ENCODE measurements at regions not wholly inside any gene's neighbourhood (a gene's known extent, or its start where the extent isn't known, plus 50 kb on each side); places are given as distances from the start of the nearest gene placed in this dataset.

DNA sequence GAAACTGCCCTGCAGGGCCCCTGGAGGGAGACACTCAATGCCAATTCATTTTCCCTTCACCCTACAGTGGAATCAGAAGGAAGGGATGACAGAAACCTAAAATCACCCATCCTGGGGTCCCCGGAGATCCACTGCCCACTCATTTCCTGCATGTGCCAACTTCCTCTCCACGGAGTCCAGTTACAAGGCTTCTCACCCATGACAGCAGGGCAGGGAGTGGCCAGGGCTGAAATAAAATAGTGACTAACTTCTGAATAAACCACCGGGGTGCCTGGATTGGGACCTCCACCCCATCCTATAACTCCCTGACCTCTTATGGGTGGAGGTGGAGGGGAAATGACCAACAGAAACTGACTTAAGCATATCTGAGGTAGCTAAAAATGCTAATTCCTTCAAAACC, 362.3 kb downstream of the MAFB start:
- peak; percentile 26 for DNase-seq (ENCODE audit: insufficient read length, low spot score, missing footprints)
- H4K20me1 ChIP-seq (ENCODE audit: insufficient read depth, low read length) = no peaks in the 10 kb centered on the region
- no peaks in the 10 kb centered on the region for H3K27me3 ChIP-seq (ENCODE audit: insufficient read depth, low read length)
- H3K27ac ChIP-seq (ENCODE audit: low read depth, low read length) = no peak overlapping the region
- no peak overlapping the region for H2AFZ ChIP-seq (ENCODE audit: low read length)
- no peaks in the 10 kb centered on the region for H3K79me2 ChIP-seq (ENCODE audit: insufficient read depth, low read length)
- no peaks in the 10 kb centered on the region for H3K9me3 ChIP-seq (ENCODE audit: low read depth, low read length)
- no peaks in the 10 kb centered on the region for H3K36me3 ChIP-seq (ENCODE audit: insufficient read depth, low read length)
- TF ChIP-seq, protein P1, sequence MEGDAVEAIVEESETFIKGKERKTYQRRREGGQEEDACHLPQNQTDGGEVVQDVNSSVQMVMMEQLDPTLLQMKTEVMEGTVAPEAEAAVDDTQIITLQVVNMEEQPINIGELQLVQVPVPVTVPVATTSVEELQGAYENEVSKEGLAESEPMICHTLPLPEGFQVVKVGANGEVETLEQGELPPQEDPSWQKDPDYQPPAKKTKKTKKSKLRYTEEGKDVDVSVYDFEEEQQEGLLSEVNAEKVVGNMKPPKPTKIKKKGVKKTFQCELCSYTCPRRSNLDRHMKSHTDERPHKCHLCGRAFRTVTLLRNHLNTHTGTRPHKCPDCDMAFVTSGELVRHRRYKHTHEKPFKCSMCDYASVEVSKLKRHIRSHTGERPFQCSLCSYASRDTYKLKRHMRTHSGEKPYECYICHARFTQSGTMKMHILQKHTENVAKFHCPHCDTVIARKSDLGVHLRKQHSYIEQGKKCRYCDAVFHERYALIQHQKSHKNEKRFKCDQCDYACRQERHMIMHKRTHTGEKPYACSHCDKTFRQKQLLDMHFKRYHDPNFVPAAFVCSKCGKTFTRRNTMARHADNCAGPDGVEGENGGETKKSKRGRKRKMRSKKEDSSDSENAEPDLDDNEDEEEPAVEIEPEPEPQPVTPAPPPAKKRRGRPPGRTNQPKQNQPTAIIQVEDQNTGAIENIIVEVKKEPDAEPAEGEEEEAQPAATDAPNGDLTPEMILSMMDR (IDR thresholded peaks at IDR 0.05; ENCODE audit: extremely low read depth, low read depth, low read length) = no peak
- H3K4me2 ChIP-seq (ENCODE audit: insufficient read depth, low read length) = no peak overlapping the region
- no peak overlapping the region for H3K4me3 ChIP-seq (ENCODE audit: insufficient read depth, low read length)
- no peaks in the 10 kb centered on the region for H3K4me1 ChIP-seq (ENCODE audit: insufficient read depth, low read length)

DNA sequence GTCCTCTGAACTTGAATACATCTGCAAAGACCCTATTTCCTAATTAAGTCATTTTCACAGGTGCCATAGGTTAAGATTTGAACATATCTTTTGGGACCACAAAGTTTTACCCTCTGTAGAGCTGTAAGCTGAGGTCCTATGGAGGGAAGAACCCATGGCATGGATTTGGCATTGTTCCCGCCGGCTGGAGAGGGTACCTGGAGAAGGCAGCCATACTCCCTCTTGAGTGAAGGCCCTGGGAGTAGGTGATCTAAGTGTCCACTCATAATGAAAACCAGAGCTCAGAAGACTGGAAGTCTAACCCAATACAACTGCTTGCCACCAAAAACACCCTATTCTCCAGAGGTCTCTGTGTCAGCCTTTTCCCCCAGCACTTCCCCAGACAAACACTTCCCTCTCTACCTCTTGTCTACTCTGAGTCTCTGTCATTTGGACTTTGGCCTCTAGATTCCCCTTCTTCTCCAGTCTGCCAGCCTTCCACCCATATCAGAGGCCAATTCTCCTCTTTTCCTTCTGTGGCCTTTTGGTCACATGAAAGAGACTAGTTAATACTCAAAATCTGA, 363.9 kb downstream of the MAFB start:
- TF ChIP-seq, protein P1 (IDR thresholded peaks at IDR 0.05; ENCODE audit: extremely low read depth, low read depth, low read length) = no peak
- Histone ChIP-seq H3K4me2 (ENCODE audit: insufficient read depth, low read length) (no peak overlapping the region), H3K27me3 (ENCODE audit: insufficient read depth, low read length) (no peaks in the 10 kb centered on the region), H2AFZ (ENCODE audit: low read length) (no peak overlapping the region), H3K9me3 (ENCODE audit: low read depth, low read length) (no peaks in the 10 kb centered on the region), H3K27ac (ENCODE audit: low read depth, low read length) (no peak overlapping the region), H3K4me1 (ENCODE audit: insufficient read depth, low read length) (no peaks in the 10 kb centered on the region), H4K20me1 (ENCODE audit: insufficient read depth, low read length) (no peaks in the 10 kb centered on the region), H3K79me2 (ENCODE audit: insufficient read depth, low read length) (no peaks in the 10 kb centered on the region), H3K4me3 (ENCODE audit: insufficient read depth, low read length) (no peak overlapping the region), H3K36me3 (ENCODE audit: insufficient read depth, low read length) (no peaks in the 10 kb centered on the region)
- no peak for DNase-seq (ENCODE audit: insufficient read length, low spot score, missing footprints)

DNA sequence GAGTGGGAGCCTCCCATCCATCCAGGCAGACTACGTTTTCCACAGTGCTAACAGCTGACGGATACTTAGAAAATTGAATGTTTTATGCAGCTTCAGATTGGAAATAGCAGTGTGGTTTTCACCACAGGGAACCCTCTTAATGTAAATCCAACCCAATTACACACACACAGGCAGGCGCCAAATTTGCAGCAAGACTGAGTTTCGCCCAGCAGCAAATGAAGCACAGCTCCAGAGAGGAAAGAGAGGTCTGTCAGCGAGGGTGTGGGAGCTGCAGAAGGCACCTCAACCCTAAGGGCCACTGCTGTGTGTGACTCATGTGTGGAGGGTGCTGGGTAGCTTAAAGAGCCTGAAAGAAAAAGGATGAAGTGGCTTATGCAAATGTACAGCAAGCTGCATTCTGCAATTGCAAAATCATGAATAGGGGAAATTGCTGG, 365.7 kb downstream of the MAFB start:
- no peaks in the 10 kb centered on the region for H3K36me3 ChIP-seq (ENCODE audit: insufficient read depth, low read length)
- no peak overlapping the region for H2AFZ ChIP-seq (ENCODE audit: low read length)
- TF ChIP-seq, protein P1 (IDR thresholded peaks at IDR 0.05; ENCODE audit: extremely low read depth, low read depth, low read length) = no peak
- no peaks in the 10 kb centered on the region for H3K4me1 ChIP-seq (ENCODE audit: insufficient read depth, low read length)
- no peaks in the 10 kb centered on the region for H3K27me3 ChIP-seq (ENCODE audit: insufficient read depth, low read length)
- H4K20me1 ChIP-seq (ENCODE audit: insufficient read depth, low read length) = no peaks in the 10 kb centered on the region
- no peak for DNase-seq (ENCODE audit: insufficient read length, low spot score, missing footprints)
- H3K9me3 ChIP-seq (ENCODE audit: low read depth, low read length) = no peaks in the 10 kb centered on the region
- H3K27ac ChIP-seq (ENCODE audit: low read depth, low read length) = no peak overlapping the region
- no peak overlapping the region for H3K4me3 ChIP-seq (ENCODE audit: insufficient read depth, low read length)
- H3K4me2 ChIP-seq (ENCODE audit: insufficient read depth, low read length) = no peak overlapping the region
- no peaks in the 10 kb centered on the region for H3K79me2 ChIP-seq (ENCODE audit: insufficient read depth, low read length)

DNA sequence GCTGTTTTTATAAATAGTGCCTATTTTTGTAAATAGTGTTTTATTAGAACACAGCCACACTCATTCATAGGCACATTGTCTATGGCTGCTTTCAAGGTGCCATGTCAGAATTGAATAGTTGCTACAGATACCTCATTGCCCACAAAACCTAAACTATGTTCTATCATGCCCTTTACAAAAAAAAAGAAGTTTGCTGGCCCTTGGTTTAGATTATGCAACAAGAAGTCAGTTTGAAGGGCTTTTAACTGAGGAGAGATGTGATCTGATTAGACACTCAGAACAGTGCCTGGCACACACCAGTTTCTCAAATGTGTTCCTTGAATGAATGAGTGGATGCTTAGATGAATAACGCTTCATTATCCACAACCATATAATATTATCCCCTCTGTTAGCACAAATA, 366.1 kb downstream of the MAFB start:
- H3K4me3 ChIP-seq (ENCODE audit: insufficient read depth, low read length) = no peak overlapping the region
- H3K79me2 ChIP-seq (ENCODE audit: insufficient read depth, low read length) = no peaks in the 10 kb centered on the region
- no peak overlapping the region for H2AFZ ChIP-seq (ENCODE audit: low read length)
- H3K27me3 ChIP-seq (ENCODE audit: insufficient read depth, low read length) = no peaks in the 10 kb centered on the region
- no peaks in the 10 kb centered on the region for H3K36me3 ChIP-seq (ENCODE audit: insufficient read depth, low read length)
- H4K20me1 ChIP-seq (ENCODE audit: insufficient read depth, low read length) = no peaks in the 10 kb centered on the region
- no peak overlapping the region for H3K4me2 ChIP-seq (ENCODE audit: insufficient read depth, low read length)
- no peak overlapping the region for H3K27ac ChIP-seq (ENCODE audit: low read depth, low read length)
- no peak for DNase-seq (ENCODE audit: insufficient read length, low spot score, missing footprints)
- H3K4me1 ChIP-seq (ENCODE audit: insufficient read depth, low read length) = no peaks in the 10 kb centered on the region
- TF ChIP-seq, protein P1 (IDR thresholded peaks at IDR 0.05; ENCODE audit: extremely low read depth, low read depth, low read length) = no peak
- no peaks in the 10 kb centered on the region for H3K9me3 ChIP-seq (ENCODE audit: low read depth, low read length)
